ENCODE measurements at regions not wholly inside any gene's neighbourhood (a gene's known extent, or its start where the extent isn't known, plus 50 kb on each side); places are given as distances from the start of the nearest gene placed in this dataset.
"Not testable (repeated sequence)": the region's sequence is repeated elsewhere in the genome, so short reads cannot be mapped to it uniquely, and the experiment has no call there.

DNA sequence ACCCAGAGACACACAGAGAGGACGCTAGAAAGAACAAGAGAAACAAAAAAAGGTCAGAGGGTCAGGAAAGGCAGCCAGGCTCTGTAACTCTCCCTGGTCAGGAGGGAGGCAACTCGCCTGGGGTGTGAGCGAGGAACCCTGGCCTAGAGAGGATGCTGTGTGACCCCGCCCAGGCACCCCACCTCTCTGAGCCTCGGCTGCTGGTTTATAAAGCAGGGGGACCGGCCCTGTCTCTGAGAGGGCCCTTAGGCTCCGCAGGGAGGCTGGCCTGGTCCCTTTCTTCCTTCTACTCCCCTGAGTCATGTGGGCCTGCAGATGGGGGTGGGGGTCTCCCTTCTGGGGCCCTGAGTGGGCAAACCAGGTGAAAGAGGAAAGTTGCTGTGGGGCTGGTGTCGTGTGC, 81.3 kb upstream of the GOLGA6L4 start:
- H3K27me3 ChIP-seq (ENCODE audit: control insufficient read depth, insufficient read depth, low read length); H3K4me3 ChIP-seq (ENCODE audit: low read length); H3K4me2 ChIP-seq (ENCODE audit: low read length); H3K9ac ChIP-seq (ENCODE audit: low read depth, low read length); H3K36me3 ChIP-seq (ENCODE audit: insufficient read depth, low read length); H3K4me1 ChIP-seq (ENCODE audit: control insufficient read depth, insufficient read depth, low read length); H3K9me3 ChIP-seq (replicated peaks; ENCODE audit: low read length): not testable (repeated sequence)

DNA sequence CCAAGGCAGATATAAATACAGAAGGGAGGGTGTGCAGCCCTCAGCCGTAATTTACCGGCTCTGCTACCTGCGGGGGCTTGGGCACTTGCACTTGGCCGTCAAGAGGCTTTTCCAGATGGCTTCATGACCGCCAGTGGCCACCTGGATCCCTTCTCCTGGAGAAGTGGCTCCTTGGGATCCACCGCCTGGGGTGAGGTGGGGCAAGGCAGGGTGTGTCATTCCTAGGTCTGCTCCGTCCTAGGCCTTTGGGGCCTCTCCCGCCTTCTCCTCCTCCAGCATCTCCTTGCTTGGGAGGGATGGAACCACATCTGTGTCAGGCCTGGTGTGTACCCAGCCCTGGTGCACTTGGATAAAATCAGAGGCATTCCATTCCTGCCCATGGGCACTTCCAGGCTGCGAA, 80.8 kb upstream of the GOLGA6L4 start:
- H3K9ac ChIP-seq (ENCODE audit: low read depth, low read length); H3K4me3 ChIP-seq (ENCODE audit: low read length); H3K36me3 ChIP-seq (ENCODE audit: insufficient read depth, low read length); H3K27me3 ChIP-seq (ENCODE audit: control insufficient read depth, insufficient read depth, low read length); H3K9me3 ChIP-seq (replicated peaks; ENCODE audit: low read length); H3K4me1 ChIP-seq (ENCODE audit: control insufficient read depth, insufficient read depth, low read length); H3K4me2 ChIP-seq (ENCODE audit: low read length): not testable (repeated sequence)

DNA sequence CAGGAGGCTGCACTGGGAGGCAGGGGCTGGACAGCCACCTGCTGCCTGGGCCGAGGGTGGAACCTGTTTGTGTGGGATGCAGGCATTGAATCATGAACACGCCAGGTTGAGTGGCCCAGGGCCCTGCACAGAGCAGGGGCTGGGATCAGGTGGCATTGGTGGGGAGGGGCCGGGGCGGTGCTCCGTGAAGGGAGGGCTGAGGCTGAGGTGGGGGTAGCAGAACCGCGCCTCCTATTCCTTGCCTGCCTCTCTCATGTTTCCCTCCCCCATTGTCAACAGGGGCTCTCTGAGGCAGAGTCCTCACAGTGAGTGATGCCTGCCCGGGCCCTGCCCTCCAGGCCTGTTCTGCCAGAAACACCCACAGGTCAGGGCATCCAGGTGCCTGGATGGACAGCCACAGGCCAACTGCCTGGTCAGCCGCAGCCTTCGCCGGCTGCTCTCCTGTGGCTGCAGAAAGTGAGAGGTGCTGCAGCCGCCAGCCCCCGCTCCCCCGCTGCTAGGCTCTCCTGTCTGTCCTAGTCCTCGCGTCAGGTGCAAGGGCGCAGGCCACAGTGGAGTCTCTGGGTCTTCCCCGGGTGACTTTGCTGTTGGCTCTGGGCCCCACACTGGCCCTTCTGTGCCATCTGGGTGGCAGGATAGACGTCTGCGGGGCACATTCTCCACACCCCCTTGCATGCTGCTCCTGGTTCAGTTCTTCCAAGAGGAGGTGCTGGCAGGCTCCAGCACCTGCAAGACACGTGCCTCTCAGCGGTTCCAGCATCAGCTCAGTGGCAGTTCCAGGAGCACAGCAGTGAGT, 79.6 kb upstream of the GOLGA6L4 start:
- H3K4me2 ChIP-seq (ENCODE audit: low read length); H3K9me3 ChIP-seq (replicated peaks; ENCODE audit: low read length); H3K9ac ChIP-seq (ENCODE audit: low read depth, low read length); H3K4me3 ChIP-seq (ENCODE audit: low read length); H3K36me3 ChIP-seq (ENCODE audit: insufficient read depth, low read length); H3K4me1 ChIP-seq (ENCODE audit: control insufficient read depth, insufficient read depth, low read length); H3K27me3 ChIP-seq (ENCODE audit: control insufficient read depth, insufficient read depth, low read length): not testable (repeated sequence)

DNA sequence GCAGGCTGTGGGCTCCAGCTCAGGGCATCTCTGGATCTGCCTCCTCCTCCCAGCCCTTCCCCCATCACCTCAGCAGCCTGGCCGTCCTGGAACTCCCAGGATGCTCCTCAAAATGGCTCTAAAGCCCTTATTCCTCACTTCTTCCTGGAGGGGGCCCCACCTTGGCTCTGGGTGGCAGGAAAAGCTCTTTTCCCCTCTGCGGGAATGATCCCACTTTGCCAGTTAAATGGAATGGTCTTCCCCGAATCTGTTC, 79.1 kb upstream of the GOLGA6L4 start:
- not testable (repeated sequence) for H3K4me2 ChIP-seq (ENCODE audit: low read length)

DNA sequence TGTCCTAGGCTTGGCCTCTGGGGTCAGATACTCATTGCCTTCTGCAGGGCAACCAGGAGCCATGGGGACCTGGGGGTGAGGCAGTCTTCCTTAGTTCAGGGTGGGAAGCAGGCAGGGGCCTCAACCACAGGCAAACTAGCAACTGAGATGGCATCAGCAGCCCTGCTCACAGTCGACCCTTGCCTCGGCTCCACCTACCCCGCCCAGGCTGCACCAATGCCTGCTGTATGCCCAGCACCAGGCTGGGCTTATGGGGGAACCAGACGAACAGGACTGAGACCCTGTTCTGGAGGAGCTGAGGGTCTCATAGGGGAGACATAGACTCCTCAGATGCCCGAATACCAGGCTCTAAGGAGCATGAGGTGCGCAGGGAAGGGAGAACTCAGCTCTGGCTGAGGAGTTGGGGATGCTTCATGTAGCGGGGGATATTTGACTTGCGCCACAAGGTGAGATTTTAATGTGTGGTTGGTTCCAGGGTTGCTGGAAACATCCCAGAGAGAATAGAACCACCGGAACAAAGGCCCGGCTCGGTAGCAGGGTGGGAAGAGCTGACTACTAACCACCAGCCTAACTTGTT, 78.4 kb upstream of the GOLGA6L4 start:
- not testable (repeated sequence) for H3K4me1 ChIP-seq (ENCODE audit: control insufficient read depth, insufficient read depth, low read length); H3K9me3 ChIP-seq (replicated peaks; ENCODE audit: low read length); H3K27me3 ChIP-seq (ENCODE audit: control insufficient read depth, insufficient read depth, low read length); H3K4me2 ChIP-seq (ENCODE audit: low read length); H3K9ac ChIP-seq (ENCODE audit: low read depth, low read length); H3K4me3 ChIP-seq (ENCODE audit: low read length); H3K36me3 ChIP-seq (ENCODE audit: insufficient read depth, low read length)

More for the DNA sequence above, 79.1 kb upstream of the GOLGA6L4 start:
- not testable (repeated sequence) for H3K4me3 ChIP-seq (ENCODE audit: low read length); H3K9me3 ChIP-seq (replicated peaks; ENCODE audit: low read length); H3K36me3 ChIP-seq (ENCODE audit: insufficient read depth, low read length); H3K9ac ChIP-seq (ENCODE audit: low read depth, low read length); H3K27me3 ChIP-seq (ENCODE audit: control insufficient read depth, insufficient read depth, low read length); H3K4me1 ChIP-seq (ENCODE audit: control insufficient read depth, insufficient read depth, low read length)

DNA sequence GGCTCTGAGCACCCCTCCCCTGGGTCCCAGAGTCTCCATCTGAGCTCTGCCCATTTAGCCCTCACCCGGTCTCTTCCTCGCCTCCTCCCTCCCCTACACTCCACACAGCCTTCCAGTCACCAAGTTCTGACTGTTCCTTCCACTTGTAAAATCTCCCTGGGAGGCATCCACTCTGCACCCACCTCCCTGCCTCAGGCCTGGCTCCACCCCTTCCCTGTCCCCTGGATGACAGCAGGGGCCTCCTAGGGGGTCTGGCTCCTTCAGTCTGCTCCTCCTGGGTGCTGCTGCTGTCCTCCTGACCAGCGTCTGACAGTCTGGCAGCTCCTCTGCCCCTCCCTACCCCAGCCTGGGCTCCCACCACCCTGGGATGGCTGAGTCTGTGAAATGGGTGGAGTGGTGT, 77.7 kb upstream of the GOLGA6L4 start:
- not testable (repeated sequence) for H3K36me3 ChIP-seq (ENCODE audit: insufficient read depth, low read length); H3K9ac ChIP-seq (ENCODE audit: low read depth, low read length); H3K4me1 ChIP-seq (ENCODE audit: control insufficient read depth, insufficient read depth, low read length); H3K4me2 ChIP-seq (ENCODE audit: low read length); H3K27me3 ChIP-seq (ENCODE audit: control insufficient read depth, insufficient read depth, low read length); H3K4me3 ChIP-seq (ENCODE audit: low read length); H3K9me3 ChIP-seq (replicated peaks; ENCODE audit: low read length)

DNA sequence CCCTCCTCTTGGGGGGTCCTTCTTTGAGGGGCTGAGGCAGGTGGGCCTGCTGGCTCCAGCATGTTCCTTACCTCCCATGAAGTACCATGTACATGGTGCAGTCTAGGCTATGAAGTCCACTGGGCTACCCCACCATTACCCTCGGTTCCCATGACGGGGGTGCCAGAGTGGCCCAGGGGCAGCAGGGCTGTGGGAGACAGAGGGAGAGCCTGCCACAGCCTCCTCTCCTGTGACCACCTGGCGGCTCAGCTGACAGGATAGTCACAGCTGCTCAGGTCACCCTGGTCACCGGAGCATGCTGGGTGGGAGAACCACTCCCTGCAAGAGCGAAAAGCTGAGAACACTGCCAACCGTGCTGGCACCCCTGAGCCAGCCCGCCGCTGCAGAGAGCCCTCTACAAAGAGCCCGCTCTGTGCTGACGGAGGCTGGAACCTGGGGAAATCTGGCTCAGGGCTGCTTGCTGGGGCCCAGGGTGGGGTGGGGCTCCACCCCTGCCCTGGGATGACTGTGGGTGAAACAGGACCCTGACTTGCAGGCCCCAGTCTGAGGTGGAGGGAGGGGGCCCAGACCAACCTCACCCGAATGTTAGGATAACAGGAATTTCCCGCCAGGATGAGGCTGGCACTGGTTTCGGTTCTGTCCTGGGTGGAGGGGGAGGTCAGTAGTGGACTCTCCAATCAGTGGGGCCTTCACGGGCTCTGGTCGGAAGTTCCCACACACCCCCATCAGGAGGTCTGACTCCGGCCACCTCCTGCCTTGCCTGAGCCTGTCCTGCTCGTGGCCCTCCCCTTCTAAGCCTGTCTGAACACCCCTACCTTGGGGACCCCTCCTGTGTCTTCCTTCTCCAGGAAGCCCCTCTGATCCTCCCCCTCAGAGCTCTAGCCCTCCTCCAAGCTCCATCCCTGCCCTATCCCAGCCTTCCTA, 76.0 kb upstream of the GOLGA6L4 start:
- not testable (repeated sequence) for H3K9ac ChIP-seq (ENCODE audit: low read depth, low read length); H3K27me3 ChIP-seq (ENCODE audit: control insufficient read depth, insufficient read depth, low read length); H3K36me3 ChIP-seq (ENCODE audit: insufficient read depth, low read length)

DNA sequence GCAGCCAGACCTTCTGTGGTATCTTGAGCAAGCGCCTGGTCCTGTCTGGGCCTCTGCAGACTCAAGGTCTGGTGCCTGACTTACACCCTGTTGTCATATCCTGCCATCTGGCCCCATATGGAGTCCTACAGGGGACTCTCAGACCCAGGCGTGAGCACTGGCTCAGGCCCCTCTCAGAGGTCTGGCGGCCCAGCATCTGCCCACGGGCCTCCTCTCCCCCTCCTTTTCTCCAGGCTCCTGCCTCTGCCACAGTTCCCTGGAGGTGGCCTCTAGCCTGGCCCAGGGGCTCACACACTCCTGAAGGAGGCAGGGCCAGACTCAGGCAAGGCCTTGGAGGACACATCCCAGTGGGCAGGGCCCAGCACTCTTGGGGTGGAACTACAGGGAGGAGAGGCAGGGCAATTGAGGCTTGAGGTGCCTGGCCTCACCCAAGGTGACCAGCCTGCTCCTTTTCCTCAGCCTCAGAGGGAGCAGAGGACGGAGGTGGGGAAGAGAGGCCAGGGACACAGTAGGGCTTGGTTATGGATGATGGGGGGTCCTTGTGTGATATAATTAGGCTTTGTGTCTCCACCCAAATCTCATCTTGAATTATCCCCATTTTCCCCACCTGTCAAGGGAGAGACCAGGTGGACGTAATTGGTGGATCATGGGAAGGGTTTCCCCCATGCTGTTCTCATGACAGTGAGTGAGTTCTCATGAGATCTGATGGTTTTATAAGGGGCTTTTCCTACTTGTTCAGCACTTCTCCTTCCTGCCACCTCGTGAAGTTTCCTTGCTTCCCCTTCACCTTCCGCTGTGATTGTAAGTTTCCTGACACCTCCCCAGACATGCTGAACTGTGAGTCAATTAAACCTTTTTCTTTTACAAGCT, 70.9 kb upstream of the GOLGA6L4 start:
- not testable (repeated sequence) for H3K4me2 ChIP-seq (ENCODE audit: low read length); H3K9ac ChIP-seq (ENCODE audit: low read depth, low read length); H3K9me3 ChIP-seq (replicated peaks; ENCODE audit: low read length); H3K4me3 ChIP-seq (ENCODE audit: low read length); H3K27me3 ChIP-seq (ENCODE audit: control insufficient read depth, insufficient read depth, low read length); H3K36me3 ChIP-seq (ENCODE audit: insufficient read depth, low read length); H3K4me1 ChIP-seq (ENCODE audit: control insufficient read depth, insufficient read depth, low read length)

More for the DNA sequence above, 76.0 kb upstream of the GOLGA6L4 start:
- H3K9me3 ChIP-seq (replicated peaks; ENCODE audit: low read length); H3K4me2 ChIP-seq (ENCODE audit: low read length); H3K4me3 ChIP-seq (ENCODE audit: low read length); H3K4me1 ChIP-seq (ENCODE audit: control insufficient read depth, insufficient read depth, low read length): not testable (repeated sequence)

DNA sequence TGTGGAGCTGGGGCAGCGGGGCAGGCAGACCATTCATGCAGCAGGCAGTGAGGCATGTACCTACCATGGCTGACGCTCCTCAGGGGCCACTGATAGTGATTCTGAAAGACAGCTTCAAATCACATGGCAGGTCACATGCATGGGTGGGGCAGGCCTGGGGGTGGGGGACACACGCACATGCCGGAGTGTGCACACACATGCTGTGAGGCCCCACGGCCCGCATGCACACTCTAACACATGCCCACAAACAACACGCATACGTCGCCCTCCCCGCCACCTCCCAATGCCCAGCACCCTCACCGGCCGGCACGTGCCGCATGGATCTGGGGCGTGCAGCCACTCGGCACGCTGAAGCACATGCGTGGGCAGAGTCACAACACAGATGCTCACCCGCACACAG, 65.5 kb upstream of the GOLGA6L4 start:
- not testable (repeated sequence) for H3K27me3 ChIP-seq (ENCODE audit: control insufficient read depth, insufficient read depth, low read length); H3K9ac ChIP-seq (ENCODE audit: low read depth, low read length); H3K9me3 ChIP-seq (replicated peaks; ENCODE audit: low read length); H3K4me3 ChIP-seq (ENCODE audit: low read length); H3K4me1 ChIP-seq (ENCODE audit: control insufficient read depth, insufficient read depth, low read length); H3K36me3 ChIP-seq (ENCODE audit: insufficient read depth, low read length); H3K4me2 ChIP-seq (ENCODE audit: low read length)

DNA sequence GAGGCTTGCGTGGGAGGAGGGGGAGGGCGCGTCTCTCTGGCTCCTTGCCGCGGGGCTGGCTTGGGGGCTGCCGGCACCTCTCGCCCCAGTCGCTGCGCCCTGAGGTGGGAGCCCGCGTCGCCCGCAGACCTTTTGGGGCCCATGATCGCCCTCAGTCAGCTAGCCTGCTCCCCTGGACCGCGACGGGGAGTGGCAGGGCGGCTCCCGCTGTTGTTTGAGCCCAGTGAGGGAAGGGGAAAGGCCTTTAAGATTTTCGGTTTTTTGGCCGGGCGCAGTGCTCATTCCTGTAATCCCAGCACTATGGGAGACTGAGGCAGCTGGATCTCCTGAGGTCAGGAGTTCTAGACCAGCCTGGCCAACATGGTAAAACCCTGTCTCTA, 62.4 kb upstream of the GOLGA6L4 start:
- Histone ChIP-seq H3K9ac (ENCODE audit: low read depth, low read length) (peak overlapping the region; percentile 52), H3K4me3 (ENCODE audit: low read length) (peak overlapping the region; percentile 49)
- H3K36me3 ChIP-seq (ENCODE audit: insufficient read depth, low read length); H3K9me3 ChIP-seq (replicated peaks; ENCODE audit: low read length); H3K27me3 ChIP-seq (ENCODE audit: control insufficient read depth, insufficient read depth, low read length); H3K4me2 ChIP-seq (ENCODE audit: low read length); H3K4me1 ChIP-seq (ENCODE audit: control insufficient read depth, insufficient read depth, low read length): not testable (repeated sequence)

Data from skeletal muscle satellite cell (primary cell).